ENCODE measurements at regions not wholly inside any gene's neighbourhood (a gene's known extent, or its start where the extent isn't known, plus 50 kb on each side); places are given as distances from the start of the nearest gene placed in this dataset.

DNA sequence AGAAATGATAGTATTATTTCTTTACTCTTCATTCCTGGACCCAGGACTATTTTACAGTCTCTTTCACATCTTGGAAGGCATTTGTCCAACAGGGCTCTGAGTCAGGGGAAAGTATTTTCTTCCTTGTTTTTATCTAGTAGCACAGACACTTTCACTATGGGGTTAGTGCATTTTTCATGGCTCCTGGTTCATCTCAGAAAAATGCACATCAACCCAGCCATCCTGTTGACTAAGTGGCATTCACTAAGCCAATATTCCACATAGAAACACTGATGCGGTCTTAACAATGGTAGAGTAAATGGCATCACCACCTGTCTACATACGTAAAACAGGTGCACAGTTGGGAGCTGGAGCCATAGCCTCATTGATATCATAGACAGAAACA is 87.4 kb upstream of the C1orf21 start:
- TF ChIP-seq, protein P1, sequence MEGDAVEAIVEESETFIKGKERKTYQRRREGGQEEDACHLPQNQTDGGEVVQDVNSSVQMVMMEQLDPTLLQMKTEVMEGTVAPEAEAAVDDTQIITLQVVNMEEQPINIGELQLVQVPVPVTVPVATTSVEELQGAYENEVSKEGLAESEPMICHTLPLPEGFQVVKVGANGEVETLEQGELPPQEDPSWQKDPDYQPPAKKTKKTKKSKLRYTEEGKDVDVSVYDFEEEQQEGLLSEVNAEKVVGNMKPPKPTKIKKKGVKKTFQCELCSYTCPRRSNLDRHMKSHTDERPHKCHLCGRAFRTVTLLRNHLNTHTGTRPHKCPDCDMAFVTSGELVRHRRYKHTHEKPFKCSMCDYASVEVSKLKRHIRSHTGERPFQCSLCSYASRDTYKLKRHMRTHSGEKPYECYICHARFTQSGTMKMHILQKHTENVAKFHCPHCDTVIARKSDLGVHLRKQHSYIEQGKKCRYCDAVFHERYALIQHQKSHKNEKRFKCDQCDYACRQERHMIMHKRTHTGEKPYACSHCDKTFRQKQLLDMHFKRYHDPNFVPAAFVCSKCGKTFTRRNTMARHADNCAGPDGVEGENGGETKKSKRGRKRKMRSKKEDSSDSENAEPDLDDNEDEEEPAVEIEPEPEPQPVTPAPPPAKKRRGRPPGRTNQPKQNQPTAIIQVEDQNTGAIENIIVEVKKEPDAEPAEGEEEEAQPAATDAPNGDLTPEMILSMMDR (IDR thresholded peaks at IDR 0.05), result no peak
- TF ChIP-seq POLR2AphosphoS5 (IDR thresholded peaks at IDR 0.05) (no peak), EP300 (IDR thresholded peaks at IDR 0.05; ENCODE audit: low read depth) (no peak)
